ENCODE measurements at regions not wholly inside any gene's neighbourhood (a gene's known extent, or its start where the extent isn't known, plus 50 kb on each side); places are given as distances from the start of the nearest gene placed in this dataset.

DNA sequence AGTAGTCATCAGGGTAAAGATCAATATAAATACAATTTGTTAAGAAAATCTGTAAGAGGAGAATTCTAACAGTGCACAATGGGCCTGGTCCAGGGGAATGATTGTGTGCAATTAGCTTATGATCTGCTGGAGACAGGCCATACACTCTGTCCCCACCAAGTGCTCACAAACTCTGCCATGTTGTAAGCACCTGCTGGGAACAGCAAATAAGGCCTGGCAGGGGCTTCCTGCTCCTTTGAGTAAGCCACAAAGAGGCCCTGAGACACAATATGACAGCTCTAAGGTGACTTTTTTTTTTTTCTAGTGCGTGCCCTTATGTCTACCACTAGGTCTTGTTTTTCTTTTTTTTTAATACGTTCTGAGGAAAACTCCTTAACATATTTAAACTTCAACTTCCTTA lies 866.3 kb upstream of the PCDH7 start:
- in situ Hi-C loops (cut with HindIII; ENCODE audit: low sequenced_read_pairs), result no loop called here
- no peak for DNase-seq (ENCODE audit: low spot score)

DNA sequence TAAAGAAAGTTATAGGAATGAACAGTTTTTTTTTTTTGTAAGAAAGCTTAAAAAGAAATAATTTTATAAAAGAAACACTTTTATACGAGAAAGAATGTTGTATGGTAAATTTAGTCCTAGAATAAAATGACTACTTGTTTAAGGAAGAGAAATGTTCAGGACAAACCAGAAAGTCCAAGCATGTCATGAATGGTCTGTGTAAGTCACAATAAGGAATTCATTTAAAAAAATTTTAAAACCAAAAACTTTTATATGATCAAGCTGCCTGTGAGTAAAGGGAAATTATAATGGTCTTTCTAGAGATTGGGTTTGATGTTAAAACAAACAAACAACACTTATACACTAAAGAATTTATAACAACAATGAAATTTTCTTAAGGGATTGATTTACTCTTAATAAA lies 858.9 kb upstream of the PCDH7 start:
- DNase-seq (ENCODE audit: low spot score), result no peak
- in situ Hi-C loops (cut with HindIII; ENCODE audit: low sequenced_read_pairs), result no loop called here

- no peak for DNase-seq (ENCODE audit: low spot score)
- in situ Hi-C loops (cut with HindIII; ENCODE audit: low sequenced_read_pairs), result no loop called here
These were observed 852.8 kb upstream of the PCDH7 start for GRCh38 chr4:29867412-29867811.

DNA sequence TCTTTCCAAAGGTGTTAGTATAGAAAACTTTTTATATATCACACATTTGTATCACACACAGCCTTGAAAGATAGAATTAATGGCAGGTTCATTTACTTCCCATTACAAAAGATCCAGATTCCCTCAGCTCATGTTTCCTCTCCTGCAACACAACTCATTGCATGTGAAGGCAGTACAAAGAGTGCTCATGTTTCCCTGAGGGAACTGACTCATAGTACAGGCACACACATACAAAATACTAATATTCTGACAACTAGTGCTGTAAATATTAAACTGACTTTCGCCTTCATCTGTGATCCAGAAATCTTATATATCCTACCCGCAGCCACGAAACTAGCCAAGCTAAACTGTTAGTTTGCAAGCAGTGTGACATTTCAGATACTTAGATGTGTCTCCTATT lies 819.8 kb upstream of the PCDH7 start:
- in situ Hi-C loops (cut with HindIII; ENCODE audit: low sequenced_read_pairs), result no loop called here
- DNase-seq (ENCODE audit: low spot score), result no peak

- DNase-seq (ENCODE audit: low spot score), result no peak
- in situ Hi-C loops (cut with HindIII; ENCODE audit: low sequenced_read_pairs), result no loop called here
These were observed 811.9 kb upstream of the PCDH7 start for GRCh38 chr4:29908276-29908675.

GRCh38 chr4:29927895-29928294 lies 792.3 kb upstream of the PCDH7 start:
- DNase-seq (ENCODE audit: low spot score), result no peak
- in situ Hi-C loops (cut with HindIII; ENCODE audit: low sequenced_read_pairs), result no loop called here

GRCh38 chr4:29948451-29948850 lies 771.7 kb upstream of the PCDH7 start:
- in situ Hi-C loops (cut with HindIII; ENCODE audit: low sequenced_read_pairs), result no loop called here
- DNase-seq (ENCODE audit: low spot score), result no peak

DNA sequence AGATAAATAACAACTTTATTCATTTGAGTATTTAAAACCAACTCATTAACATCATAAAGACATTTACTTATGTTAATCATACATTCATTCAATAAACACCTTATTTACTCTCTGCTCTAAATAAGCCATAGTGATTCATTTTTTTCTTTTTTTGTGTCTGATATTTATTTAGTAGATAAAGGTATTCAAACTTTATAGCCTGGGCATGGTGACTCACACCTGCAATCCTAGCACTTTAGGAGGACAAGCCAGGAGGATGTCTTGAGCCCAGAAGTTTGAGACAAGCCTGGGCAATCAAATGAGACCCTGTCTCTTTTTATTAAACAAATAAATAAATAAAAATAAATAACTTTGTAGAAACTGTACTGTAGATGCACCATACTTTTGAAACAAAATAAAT lies 771.3 kb upstream of the PCDH7 start:
- DNase-seq (ENCODE audit: low spot score), result no peak
- in situ Hi-C loops (cut with HindIII; ENCODE audit: low sequenced_read_pairs), result no loop called here

DNA sequence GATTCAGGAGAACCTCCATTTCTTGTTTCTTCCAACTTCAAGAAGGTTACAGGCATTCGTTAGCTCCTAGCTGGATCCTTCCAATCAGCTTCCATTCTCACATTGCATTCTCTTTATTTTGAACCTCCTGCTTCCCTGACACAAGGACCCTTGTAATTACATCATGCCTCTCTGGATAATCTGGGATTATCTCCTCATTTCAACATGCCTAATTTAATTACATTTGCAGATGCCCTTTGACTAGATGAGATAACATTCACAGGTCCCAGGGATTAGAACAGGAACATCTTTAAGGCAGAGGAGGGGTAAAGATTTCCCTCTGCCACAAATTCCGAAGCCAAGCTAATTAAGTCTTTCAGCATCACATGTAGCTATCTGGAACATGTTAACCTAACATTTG lies 753.8 kb upstream of the PCDH7 start:
- DNase-seq (ENCODE audit: low spot score), result no peak
- in situ Hi-C loops (cut with HindIII; ENCODE audit: low sequenced_read_pairs), result no loop called here

GRCh38 chr4:29970626-29971025 lies 749.5 kb upstream of the PCDH7 start:
- no peak for DNase-seq (ENCODE audit: low spot score)

GRCh38 chr4:29972121-29972520 lies 748.0 kb upstream of the PCDH7 start:
- DNase-seq (ENCODE audit: low spot score), result no peak
- in situ Hi-C loops (cut with HindIII; ENCODE audit: low sequenced_read_pairs), result no loop called here

More at GRCh38 chr4:29970626-29971025, 749.5 kb upstream of the PCDH7 start:
- in situ Hi-C loops (cut with HindIII; ENCODE audit: low sequenced_read_pairs), result no loop called here

DNA sequence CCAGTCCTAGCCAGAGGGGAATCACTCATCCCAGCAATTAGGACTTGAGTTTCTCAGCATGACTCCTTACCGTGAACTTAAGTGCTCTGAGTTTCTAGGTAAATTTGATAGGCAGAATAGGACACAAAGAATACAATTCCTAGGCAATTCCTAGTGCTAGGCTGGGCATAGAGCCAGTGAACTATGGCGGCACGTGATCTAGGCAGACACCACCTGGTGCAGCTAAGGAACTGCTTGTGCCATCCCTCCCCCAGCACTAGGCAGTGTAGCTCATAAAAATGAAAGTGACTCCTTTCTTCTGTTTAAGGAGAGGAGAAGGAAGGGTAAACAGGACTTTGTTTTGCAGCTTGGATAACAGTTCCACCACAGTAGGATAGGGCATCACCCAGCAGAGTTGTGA lies 736.3 kb upstream of the PCDH7 start:
- in situ Hi-C loops (cut with HindIII; ENCODE audit: low sequenced_read_pairs), result no loop called here
- DNase-seq (ENCODE audit: low spot score), result no peak

- DNase-seq (ENCODE audit: low spot score), result no peak
- in situ Hi-C loops (cut with HindIII; ENCODE audit: low sequenced_read_pairs), result no loop called here
These were observed 718.5 kb upstream of the PCDH7 start for GRCh38 chr4:30001628-30002027.

DNA sequence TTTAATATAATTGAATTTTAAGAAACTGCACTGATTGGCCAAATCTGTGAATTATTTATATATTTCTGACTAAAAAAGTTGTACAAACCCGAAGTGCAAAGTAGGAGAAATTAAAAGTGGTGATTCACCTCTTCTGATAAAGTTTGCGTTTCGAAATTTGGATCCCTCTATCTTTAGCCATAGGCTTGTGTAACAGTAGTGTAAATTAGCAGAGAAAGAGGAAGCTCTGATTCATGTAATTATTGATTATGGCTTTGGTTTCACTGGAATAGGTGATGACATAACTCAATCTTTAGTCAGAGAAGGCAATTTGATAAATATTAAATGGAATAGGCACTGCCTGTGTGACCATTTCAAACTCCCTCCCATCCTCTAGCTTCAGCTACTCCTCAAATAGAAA lies 717.8 kb upstream of the PCDH7 start:
- in situ Hi-C loops (cut with HindIII; ENCODE audit: low sequenced_read_pairs), result no loop called here

DNA sequence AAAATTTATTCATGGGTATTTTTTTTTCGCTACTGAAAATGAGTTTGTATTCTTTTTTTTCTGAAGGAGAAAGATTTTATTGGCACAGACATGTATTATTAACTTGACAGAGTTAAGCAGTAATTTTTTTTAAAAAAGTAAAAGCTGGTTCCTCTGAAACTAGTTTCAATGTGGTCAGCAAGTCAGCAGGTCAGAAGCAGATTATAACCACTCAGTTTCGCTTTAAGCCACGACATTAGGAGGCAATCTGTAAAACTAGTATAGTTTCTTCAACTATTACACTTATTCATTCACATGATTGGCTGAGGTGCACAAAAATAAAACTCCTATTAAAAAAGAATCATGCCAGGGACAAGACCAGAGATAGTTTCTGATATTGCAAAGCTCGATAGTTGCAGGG lies 714.2 kb upstream of the PCDH7 start:
- no peak for DNase-seq (ENCODE audit: low spot score)
- in situ Hi-C loops (cut with HindIII; ENCODE audit: low sequenced_read_pairs), result no loop called here

More for the DNA sequence above, 717.8 kb upstream of the PCDH7 start:
- no peak for DNase-seq (ENCODE audit: low spot score)

DNA sequence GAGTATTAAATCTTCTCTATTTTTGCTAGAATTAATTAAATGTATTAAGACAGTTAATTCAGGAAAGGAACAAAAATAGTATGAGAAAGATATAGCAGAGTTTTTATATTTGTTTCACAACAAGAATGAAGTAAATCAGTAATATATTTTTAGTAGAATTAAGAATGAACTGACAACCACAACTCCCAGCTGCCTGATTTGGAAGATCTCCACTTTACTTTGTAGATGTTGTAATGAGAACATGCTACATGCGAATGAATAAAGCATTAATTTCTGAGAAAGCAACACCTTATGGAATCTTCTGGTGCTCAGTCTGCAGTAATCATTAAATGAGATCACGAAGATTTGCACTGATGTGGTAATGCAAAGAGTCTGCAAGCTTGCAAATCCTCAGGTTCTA lies 695.6 kb upstream of the PCDH7 start:
- in situ Hi-C loops (cut with HindIII; ENCODE audit: low sequenced_read_pairs), result no loop called here
- DNase-seq (ENCODE audit: low spot score), result no peak

DNA sequence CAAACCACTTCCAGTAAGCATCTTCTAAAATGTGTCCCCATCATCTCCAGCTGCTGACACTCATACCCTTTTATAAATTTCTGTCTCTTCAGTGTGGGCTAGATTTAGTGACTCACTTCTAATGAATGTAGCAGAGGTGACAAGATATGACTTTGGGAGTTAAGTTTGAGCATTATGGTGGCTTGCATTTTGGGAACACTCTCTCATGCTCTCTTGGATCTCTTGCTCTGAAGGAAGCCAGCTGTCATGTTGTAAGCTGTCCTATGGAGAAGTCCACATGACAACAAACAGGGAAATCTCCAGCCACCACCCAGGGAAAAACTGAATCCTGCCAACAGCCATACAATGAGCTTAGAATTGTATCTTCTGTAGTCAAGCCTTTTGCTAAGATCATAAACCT lies 691.3 kb upstream of the PCDH7 start:
- no peak for DNase-seq (ENCODE audit: low spot score)
- in situ Hi-C loops (cut with HindIII; ENCODE audit: low sequenced_read_pairs), result no loop called here

- in situ Hi-C loops (cut with HindIII; ENCODE audit: low sequenced_read_pairs), result no loop called here
- DNase-seq (ENCODE audit: low spot score), result no peak
These were observed 664.0 kb upstream of the PCDH7 start for GRCh38 chr4:30056016-30056766.

DNA sequence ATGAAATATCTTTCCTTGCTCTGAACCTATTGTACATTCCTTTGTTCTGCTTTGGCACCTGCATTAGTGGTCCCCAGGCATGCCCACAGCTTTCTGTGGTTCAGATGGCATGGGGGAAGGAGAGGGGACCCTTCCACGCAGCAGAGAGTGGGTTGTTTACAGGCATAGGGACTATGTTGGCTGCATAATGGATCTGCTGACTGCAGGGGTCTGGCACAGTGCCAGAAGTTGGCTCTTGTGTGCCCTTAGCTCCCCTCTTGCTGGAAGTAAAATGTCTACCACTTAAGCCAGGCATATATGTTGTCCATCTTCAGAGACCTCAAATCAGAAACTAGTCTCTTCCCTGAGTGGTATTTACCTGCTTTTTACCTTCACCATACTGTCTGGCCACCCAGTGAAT lies 651.9 kb upstream of the PCDH7 start:
- DNase-seq (ENCODE audit: low spot score), result no peak
- in situ Hi-C loops (cut with HindIII; ENCODE audit: low sequenced_read_pairs), result no loop called here

DNA sequence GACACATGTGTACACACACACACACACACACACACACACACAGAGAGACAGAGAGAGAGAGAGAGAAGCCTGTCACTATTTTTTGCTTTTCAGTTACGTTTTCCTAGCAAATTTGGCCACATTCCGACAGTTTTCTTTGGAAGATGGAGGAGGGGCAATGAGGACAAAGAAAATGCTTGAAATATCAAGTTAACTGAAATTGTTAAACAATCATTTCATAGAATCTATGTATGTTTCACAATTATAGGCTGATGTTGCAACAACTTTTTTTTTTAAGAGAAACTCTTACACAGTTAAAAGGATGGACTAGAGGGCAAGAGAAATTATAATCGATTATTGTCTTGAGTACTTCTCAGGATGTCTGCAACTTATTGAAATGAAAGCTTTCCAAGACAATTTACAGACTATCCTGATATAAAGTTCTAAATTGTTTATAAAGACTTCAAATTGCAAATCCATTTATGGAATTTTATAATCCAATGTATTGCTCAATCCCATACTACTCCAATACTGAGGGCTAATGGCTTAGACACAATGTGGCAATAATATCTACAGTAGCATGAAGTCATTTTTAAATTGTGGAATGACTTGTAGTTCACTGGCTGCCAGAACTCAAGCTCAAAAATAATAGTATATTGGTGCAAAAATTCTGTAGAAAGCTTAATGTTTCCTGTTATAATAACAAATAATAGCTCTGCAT lies 647.0 kb upstream of the PCDH7 start:
- in situ Hi-C loops (cut with HindIII; ENCODE audit: low sequenced_read_pairs), result no loop called here
- no peak for DNase-seq (ENCODE audit: low spot score)

All from G401 (cell line).